Embryonic facial prominence (tissue), 1 donor: ENCODE measurements at regions not wholly inside any gene's neighbourhood (a gene's known extent, or its start where the extent isn't known, plus 50 kb on each side); places are given as distances from the start of the nearest gene placed in this dataset.

ENCODE experiments used
- DNase-seq: peaks from one replicate; pipeline ENCODE4 v3.0.0-alpha.2; 2016; ENCODE audit errors: extremely low spot score

- no peak for DNase-seq
Observed at GRCh38 chr15:37788767-37789396, 145.6 kb upstream of the TMCO5A start.

GRCh38 chr15:37789397-37789786 lies 145.0 kb upstream of the TMCO5A start:
- DNase-seq, result no peak

- DNase-seq, result no peak
Observed at GRCh38 chr15:37789881-37790280, 144.6 kb upstream of the TMCO5A start.

- DNase-seq, result no peak
Observed at GRCh38 chr15:37791693-37792092, 142.7 kb upstream of the TMCO5A start.

GRCh38 chr15:37792351-37792750 lies 142.1 kb upstream of the TMCO5A start:
- DNase-seq, result no peak

- DNase-seq, result no peak
Observed at GRCh38 chr15:37793851-37794250, 140.6 kb upstream of the TMCO5A start.

GRCh38 chr15:37794947-37795346 lies 139.5 kb upstream of the TMCO5A start:
- DNase-seq, result no peak

- no peak for DNase-seq
Observed at GRCh38 chr15:37801529-37801928, 132.9 kb upstream of the TMCO5A start.

GRCh38 chr15:37806808-37807207 lies 127.6 kb upstream of the TMCO5A start:
- no peak for DNase-seq

- DNase-seq, result no peak
Observed at GRCh38 chr15:37810381-37810780, 124.1 kb upstream of the TMCO5A start.

GRCh38 chr15:37813306-37813705 lies 121.1 kb upstream of the TMCO5A start:
- no peak for DNase-seq

GRCh38 chr15:37814847-37815515 lies 119.5 kb upstream of the TMCO5A start:
- no peak for DNase-seq

- no peak for DNase-seq
Observed at GRCh38 chr15:37818152-37818677, 116.2 kb upstream of the TMCO5A start.

GRCh38 chr15:37819191-37819590 lies 115.2 kb upstream of the TMCO5A start:
- DNase-seq, result no peak

GRCh38 chr15:37820380-37821128 lies 113.9 kb upstream of the TMCO5A start:
- DNase-seq, result no peak

- DNase-seq, result no peak
Observed at GRCh38 chr15:37823601-37824275, 110.7 kb upstream of the TMCO5A start.

GRCh38 chr15:37824717-37825382 lies 109.6 kb upstream of the TMCO5A start:
- DNase-seq, result no peak

- DNase-seq, result no peak
Observed at GRCh38 chr15:37837276-37837675, 97.2 kb upstream of the TMCO5A start.

- no peak for DNase-seq
Observed at GRCh38 chr15:37847776-37848175, 86.7 kb upstream of the TMCO5A start.

- DNase-seq, result no peak
Observed at GRCh38 chr15:37856109-37856508, 78.3 kb upstream of the TMCO5A start.

- no peak for DNase-seq
Observed at GRCh38 chr15:37860896-37861295, 73.5 kb upstream of the TMCO5A start.

- DNase-seq, result no peak
Observed at GRCh38 chr15:37865687-37866086, 68.8 kb upstream of the TMCO5A start.
